GM19395 (cell line): ENCODE measurements at regions not wholly inside any gene's neighbourhood (a gene's known extent, or its start where the extent isn't known, plus 50 kb on each side); places are given as distances from the start of the nearest gene placed in this dataset.
"Not testable (repeated sequence)": the region's sequence is repeated elsewhere in the genome, so short reads cannot be mapped to it uniquely, and the experiment has no call there.

Source experiments
- ATAC-seq: cut with Tn5 transposase; IDR thresholded peaks from one replicate; pipeline ENCODE4 v1.9.1; 2021; ENCODE audit warnings: mild to moderate bottlenecking, moderate library complexity; ENCODE audit not compliant: unreplicated experiment

DNA sequence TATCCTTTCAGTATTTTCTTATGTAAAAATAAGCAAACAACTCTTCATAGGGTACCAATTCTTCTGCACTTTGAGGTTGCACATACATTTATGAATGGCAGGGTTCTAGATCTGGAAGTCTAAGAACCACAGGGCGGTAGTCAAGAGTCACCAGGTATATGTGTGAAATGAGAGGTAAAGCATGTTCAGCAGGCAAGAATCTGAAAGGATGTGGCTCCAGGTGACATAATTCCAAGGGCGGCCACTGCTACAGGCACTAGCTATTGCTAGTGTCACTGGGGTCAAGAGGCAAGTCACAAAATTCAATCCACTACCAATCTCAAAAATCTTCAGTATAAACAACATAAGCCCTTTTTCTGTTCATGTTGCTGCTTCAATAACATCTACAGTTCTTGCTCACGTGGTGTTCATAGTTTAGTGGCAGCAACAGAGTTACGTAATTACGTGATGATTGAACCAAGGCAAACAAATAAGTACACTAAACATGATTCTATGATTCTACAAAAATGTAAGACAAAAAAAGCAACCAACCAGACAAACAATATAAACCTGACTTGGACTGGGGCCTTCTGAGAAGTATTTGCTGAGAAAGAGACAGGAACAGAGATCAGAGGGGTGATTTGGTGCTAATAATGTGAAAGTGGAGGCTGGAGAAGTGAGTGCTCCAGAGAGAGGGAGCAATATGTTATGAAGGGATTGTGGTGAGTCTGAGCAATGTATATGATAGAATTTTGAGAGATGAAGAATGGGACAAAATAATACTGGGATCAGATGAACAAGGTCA lies 101.7 kb downstream of the NAA11 start:
- ATAC-seq: no peak

DNA sequence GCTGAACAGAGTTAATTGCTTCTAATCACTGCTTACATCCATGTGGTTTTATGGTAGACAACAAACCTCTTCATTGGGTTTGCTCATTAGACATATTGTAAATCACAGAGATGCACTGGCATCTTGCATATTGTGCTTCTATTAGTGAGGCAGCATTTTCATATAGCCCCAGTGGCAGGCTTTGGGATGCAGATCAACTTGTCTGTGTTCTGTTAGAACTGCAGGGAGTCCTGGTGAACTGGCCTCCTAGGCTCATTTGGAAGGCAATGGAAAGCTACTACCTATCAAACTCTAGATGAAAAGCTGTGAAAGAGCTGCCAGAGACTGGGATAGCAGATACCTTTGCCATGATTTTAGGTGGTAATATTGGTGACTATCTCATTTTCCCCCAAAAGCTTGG lies 108.8 kb downstream of the NAA11 start:
- no peak for ATAC-seq

DNA sequence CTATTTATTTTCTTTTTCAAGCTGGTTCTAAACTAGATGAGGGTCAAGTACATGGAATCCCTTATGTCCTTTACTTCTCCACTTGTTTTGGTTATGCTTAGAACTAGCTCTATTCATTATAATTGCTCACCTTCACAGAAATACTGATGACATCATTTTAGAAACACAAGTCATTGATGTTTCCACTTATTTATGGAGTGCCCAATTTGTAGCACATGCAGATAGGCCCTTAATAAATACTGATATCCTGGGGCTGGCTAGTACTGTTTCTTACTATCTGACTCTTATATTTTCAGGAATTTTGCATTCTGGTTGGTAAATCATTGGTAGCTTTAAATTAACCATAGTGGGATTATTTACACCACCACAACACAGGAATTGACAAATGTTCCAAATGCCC lies 112.2 kb downstream of the NAA11 start:
- no peak for ATAC-seq

DNA sequence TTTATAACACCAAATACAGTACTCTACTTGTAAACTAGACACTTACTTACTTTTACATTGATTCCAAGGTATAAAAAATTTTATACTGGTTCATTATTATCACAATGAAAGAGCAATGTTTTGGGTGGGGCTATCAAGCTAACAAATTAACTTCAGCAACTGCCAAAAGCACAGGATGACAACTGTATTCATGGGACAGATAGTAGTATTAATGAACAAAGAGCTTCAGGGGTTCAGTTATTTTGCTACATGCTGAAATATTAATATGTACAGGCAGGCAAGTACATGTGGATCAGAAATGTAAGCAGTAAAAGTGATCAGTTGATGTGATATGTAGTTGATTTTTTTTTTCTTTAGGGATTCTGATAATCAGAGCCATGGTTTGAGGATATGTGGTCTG lies 112.9 kb downstream of the NAA11 start:
- ATAC-seq: no peak

DNA sequence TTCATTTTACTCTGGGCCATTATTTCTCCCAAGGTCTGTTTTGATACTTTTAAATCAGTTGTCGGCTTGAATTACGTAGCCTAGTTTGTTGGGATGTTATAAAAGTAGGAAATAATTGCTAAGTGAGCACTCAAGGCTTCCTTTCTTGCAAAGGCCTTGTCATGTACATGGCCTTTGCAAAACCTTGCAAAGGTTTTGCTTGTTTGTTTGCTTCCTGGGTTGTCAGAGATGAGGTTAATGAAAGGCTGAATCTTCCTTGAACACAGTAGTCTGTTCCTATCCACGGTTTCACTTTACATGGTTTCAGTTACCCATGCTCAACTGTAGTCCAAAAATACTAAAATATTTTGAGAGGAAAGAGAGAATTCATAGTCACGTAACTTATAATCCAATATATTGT lies 113.5 kb downstream of the NAA11 start:
- ATAC-seq: no peak

DNA sequence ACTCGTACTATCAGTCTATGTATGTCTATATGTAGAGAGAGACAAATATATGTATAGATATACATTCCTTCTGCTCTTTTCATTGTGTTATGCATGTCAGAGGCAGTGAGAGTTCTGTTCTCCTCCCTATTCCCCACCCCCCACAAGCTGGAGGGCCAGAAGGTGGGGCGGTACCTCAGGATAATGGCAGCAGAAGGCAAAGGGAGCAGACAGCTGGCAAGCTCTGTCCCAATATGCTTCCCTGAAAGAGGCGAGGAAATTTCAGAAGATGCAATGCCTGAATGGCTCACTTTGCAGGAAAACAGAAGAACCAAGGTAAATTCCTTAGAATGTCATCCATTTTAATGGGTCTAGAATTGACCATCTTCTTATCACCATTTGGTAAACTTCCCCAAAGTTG lies 114.4 kb downstream of the NAA11 start:
- no peak for ATAC-seq

DNA sequence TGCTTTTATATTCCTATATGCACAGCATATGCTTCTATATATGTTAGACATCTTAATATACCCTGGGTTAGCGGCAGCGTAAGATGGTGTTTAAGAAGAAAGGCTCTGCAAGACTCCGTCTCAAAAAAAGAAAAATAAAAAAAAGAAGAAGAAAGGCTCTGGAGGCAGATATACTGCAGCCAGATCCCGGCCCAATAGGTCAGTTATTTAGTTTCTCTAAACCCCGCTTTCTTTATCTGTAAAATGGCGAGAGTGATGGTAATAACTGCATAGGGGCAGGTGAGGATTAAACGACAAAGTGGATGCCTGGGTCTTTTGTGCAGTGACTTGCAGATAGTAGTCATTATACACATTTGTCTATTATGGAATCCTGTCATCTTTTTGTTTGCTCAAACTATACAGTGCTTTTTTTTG lies 115.2 kb downstream of the NAA11 start:
- ATAC-seq: no peak

DNA sequence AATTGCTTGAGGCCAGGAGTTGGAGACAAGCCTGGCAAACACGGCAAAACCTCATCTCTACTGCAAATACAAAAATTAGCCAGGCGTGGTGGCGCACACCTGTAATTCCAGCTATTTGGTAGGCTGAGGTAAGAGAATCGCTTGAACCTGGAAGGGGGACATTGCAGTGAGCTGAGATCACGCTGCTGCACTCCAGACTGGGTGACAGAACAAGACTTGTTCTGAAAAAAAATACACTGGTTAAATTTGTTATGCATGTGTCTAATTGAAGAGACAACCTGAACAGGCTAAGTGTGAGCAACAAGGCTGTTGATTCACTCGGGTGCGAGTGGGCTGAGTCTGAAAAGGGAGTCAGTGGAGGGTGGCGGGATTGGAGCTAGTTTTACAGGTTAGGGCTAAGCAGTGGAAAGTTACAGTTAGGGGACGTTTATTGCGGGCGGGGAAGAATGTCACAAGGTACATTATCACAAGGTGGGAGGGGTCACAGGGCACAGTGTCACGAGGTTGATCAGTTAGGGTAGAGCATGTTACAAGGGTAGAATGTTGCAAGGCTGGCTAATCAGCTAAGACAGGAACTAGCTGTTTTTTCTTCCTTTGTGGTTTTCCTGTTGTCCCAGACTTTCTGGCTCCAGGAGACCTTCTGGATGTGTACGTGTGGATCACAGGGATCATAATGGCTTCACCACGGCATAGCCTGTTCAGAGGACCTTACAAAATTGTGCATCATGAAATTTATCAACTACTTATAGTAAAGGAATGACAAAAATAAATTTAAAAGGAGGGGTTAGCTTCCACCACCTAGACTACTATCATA lies 115.8 kb downstream of the NAA11 start:
- no peak for ATAC-seq

DNA sequence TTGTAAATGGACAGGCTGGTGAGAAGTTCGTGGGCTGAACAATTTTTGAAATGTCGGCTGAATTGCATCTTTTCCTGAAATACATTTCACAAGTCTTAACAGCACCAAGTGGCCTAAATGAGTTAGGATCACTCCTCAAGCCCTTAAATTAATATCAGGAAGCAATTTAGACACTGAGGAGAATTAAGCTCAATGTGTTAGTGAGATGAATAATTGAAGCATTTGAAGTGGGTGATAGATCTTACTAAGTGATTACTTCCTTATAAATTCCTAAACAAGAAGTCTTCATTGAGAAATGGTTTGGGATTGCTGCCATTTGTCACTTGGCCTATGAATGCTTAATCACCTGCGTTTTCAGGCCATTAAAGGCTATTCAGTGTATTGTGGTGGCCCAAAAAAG lies 116.8 kb downstream of the NAA11 start:
- ATAC-seq: no peak

DNA sequence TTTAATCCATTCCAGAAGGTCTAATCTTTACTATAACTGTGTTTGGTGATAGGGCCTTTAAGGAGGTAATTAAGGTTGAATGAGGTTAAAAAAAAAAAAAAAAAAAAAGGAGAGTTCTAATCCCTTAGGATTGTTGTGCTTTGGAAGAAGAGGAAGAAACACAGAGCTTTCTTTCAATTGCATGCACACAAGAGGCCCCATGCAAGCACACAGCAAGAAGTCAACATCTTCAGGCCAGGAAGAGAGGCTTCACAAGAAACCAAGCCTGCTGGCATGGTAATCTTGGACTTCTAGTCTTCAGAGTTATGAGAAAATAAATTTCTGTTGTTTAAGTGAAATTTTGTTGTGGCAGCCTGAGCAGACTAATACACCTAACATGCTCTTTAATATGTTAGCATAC lies 118.6 kb downstream of the NAA11 start:
- ATAC-seq: no peak

DNA sequence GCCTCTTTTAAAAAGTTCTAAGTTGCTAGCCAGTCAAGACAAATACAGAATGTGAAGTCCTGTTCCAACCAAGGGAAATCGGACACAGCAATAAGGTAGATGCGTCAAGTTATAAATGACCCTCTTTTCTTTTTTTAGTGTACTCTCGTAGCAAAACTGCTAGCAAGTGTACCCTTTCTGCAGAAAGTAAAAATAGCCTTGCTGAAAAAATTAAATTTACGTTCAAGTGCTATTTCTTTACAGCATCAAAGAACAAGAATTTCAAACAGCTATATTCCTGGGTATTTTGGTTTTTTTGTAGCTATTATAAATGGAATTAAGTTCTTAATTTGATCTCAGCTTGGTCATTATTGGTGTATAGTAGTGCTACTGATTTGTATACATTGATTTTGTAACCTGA lies 119.2 kb downstream of the NAA11 start:
- ATAC-seq: no peak

DNA sequence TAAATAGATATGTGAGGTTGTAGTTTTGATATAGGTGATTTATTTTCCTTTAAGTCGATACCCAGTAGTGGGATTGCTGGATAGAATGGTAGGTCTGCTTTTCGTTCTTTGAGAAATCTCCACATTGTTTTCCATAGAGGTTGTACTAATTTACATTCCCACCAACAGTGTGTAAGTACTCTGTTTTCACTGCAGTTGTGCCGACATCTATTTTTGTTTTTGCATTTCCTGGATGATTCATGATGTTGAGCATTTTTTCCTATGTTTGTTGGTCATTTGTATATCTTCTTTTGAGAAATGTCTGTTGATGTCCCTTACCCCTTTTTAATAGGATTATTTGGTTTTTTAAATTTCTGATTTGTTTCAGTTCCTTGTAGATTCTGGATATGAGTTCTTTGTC lies 120.7 kb downstream of the NAA11 start:
- no peak for ATAC-seq

DNA sequence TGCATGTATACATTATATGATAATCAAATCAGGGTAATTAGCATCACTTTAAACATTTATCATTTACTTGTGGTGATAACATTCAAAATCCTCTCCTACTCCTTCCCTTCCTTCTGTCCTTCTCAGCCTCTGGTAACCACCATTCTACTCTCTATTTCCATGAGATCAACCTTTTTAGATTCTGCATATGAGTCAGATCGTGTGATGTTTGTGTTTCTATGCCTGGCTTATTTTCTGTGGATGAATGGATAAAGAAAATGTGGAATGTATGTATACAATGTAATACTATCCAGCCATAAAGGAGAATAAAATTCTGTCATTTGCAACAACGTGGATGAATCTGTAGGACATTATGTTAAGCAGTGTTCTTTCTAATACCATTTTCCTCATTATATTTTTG lies 123.9 kb downstream of the NAA11 start:
- no peak for ATAC-seq

DNA sequence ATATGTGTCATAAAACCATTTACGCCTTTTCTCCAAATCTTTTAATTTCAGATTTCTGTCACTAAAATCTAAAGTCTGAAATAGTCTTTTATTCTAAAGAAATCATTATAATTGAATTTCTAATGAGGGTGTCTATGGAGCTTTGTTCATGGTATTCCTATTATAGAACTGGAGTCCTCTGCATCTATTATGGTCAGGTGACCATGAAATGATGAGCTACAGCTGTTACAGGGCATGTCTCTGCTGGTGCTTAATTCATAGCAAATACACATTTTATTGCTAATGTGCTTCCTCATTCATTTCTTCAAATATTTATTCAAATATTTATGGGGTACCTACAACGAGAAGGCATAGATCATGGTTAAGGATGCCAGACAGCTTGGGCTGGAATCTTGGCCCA lies 126.1 kb downstream of the NAA11 start:
- no peak for ATAC-seq

DNA sequence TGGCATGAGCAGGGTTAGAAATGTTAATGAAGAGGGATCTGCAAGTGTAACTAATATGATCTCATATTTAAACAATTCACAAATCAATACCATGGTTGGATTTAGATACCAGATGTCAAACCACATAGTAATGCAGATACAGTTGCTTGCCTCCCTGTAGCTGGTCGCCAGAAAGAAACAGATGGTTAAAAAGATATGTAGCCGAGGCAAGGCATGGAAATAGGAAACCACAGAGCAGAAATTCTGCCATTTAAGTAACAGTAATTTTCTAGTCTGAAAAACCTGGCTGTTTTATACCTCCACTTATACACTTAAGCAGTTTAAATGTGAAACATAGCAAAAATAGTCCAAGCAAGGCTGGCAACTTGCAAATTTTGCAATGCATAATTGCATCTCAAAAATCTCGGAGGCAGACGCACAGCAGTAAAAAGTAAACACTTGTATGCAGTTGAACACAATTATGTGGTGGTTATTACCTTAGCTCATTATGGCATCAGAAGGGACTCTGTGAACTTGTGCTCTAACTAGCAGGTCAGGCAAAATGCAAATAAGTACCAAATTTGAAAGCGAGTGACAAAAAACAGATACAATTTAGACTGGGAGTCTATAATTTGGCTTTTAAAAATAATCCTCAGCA lies 126.8 kb downstream of the NAA11 start:
- no peak for ATAC-seq

DNA sequence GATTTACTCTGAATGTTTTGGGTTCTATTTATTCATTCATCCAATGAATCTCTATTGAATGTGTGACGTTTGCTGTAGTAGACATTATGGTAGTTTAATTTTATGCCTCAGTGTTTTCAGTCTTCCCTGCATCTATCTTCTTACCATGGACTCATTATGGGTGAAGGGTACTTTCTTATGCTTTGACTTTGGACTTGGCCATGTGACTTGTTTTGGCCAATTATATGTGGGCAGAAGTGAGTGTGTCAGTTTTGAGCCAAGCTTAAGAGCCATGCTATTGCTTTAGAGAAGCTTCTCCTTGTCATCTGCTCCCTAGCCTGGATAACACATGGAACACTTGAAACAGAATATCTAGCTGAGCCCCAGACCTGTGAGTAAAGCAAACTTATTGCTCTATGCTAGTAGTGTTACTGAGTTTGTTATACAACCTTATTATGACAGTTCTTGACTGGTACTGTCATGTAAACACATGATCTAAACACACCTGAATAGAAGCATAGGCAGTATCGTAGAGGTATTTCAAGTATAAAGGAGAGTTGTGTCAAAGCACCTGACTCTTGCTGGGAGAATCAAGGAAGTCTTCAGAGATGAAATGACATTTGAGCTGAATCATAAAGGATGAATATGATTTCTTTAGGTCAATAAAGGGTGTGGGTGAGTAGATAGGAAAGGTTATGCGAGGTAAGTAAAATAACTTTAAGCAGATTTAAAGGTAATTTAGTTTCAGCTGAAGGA lies 128.4 kb downstream of the NAA11 start:
- ATAC-seq: no peak

DNA sequence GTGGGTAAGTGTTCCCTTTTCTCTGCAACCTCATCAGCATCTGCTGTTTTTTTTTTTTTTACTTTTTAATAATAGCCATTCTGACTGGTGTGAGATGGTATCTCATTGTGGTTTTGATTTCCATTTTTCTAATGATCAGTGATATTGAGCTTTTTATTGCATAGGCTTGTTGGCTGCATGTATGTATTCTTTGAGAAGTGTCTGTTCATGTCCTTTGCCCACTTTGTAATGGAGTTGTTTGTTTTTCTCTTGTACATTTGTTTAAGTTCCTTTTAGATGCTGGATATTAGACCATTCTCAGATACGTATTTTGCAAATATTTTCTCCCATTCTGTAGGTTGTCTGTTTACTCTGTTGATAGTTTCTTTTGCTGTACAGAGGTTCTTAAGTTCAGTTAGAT lies 134.6 kb downstream of the NAA11 start:
- not testable (repeated sequence) for ATAC-seq

DNA sequence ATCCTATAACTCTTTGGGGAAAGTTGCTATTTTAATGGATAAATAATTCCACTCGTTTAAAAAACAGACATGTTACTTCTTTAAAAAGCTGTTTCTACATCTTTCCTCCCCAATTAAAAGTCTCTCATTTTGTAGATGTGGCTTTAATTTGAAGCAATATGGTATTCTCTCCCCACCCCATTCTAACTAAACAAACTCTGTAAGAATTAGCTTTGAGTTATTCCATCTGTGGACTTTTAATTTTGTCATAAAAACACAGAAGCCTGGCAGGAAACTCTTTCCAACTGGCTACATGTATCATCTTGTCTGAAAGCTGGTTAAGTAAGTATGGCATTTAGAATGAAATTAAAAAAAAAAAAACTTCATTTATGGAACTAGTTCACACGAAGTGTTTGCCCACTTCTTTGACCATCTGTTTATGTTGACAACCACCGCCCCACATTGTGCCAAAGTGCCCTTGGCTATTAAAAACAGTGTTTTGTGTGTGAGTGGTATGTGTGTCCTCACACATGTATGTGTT lies 140.3 kb downstream of the NAA11 start:
- no peak for ATAC-seq

DNA sequence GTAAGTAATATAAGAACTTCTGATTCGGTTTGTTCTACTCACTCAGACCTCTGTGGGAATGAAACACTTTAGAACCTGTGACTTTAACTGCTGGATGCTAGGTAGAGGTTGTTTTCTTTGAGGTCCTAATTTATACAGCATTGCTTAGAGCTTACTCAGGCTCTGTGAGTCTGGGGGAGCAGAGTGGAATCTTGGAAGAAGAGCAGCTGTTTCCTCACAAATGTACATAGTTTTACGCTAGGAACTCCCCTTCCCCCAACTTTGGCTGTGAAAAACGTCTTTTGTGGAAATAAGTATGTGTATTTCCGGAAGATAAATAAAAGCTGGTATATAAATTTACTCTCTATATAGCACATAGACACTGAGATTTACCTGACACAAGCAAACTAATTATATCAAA lies 141.4 kb downstream of the NAA11 start:
- ATAC-seq: no peak

DNA sequence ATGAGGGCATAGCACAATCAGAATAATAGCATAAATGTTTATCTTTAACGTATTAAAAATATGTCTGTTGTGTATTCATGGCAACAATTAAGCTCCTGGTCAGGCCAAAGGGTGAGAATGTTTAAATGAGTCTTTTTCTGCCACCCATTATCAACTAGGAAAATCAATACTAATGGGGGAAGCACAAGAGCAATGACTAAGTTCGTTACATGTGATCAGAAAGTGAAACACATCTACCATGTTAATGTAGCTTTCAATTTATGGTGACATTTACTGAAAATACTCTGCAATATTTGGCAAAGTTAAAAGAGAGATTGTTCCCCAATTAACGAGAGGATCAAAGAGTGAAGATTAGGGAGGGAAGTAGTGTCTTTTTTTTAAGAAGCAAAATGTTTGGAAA lies 143.7 kb downstream of the NAA11 start:
- ATAC-seq: no peak

DNA sequence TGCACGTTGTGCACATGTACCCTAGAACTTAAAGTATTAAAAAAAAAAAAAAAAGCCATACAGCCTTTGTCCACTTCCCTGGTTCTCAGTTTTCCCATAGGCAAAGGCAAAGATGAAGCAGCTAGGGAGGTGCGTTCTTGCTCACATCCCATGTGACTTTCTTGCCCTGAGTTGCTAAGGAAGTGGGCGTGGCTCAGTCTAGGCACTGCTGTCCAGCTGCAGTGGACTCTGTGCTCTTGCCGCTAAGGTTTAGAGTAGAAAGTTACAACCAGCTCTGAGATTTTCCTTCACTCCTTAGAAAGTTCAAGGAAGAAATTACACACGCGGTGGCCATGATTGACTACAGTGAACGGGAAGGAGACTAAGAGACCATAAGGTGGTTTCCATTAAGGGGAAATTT lies 144.7 kb downstream of the NAA11 start:
- no peak for ATAC-seq
